Upper lobe of right lung (tissue), 1 donor: ENCODE measurements at regions not wholly inside any gene's neighbourhood (a gene's known extent, or its start where the extent isn't known, plus 50 kb on each side); places are given as distances from the start of the nearest gene placed in this dataset.

Experiments used
- ATAC-seq: fragments of 200-7000 bp; cut with Tn5 transposase; one replicate; pipeline ENCODE4 v1.9.1; 2020; ENCODE audit warnings: mild to moderate bottlenecking, moderate library complexity
- DNase-seq: peaks from one replicate; pipeline ENCODE4 v3.0.0-alpha.2; 2020
- H3K27ac ChIP-seq: fragments of 200-600 bp; one replicate; pipeline ENCODE4 v1.8.0; 2022
- H3K27me3 ChIP-seq: fragments of 200-600 bp; one replicate; pipeline ENCODE4 v1.8.0; 2022; ENCODE audit warnings: mild to moderate bottlenecking
- H3K36me3 ChIP-seq: fragments of 200-600 bp; one replicate; pipeline ENCODE4 v1.8.0; 2022
- H3K4me1 ChIP-seq: fragments of 200-600 bp; one replicate; pipeline ENCODE4 v1.8.0; 2022
- H3K4me3 ChIP-seq: fragments of 200-600 bp; one replicate; pipeline ENCODE4 v1.8.0; 2022; ENCODE audit warnings: mild to moderate bottlenecking
- H3K9me3 ChIP-seq: fragments of 200-600 bp; one replicate; pipeline ENCODE4 v1.8.0; 2022
- CTCF ChIP-seq: fragments of 200-600 bp; IDR thresholded peaks from one replicate; pipeline ENCODE4 v1.8.0; 2022; ENCODE audit warnings: antibody characterized with exemption
- intact Hi-C: fragments of 100-400 bp; cut with DNase I; formaldehyde crosslinking; loops from one replicate; pipeline ENCODE4 v1.11.0; 2022
- donor health status: DM: no; HTN: yes; CAD: no; lungs with severe emphysema.

- Histone ChIP-seq H3K27ac (no peak overlapping the region), H3K4me3 (no peak overlapping the region), H3K36me3 (no peaks in the 10 kb centered on the region), H3K9me3 (no peaks in the 10 kb centered on the region), H3K4me1 (no peaks in the 10 kb centered on the region), H3K27me3 (no peaks in the 10 kb centered on the region)
- intact Hi-C loops, result no loop called here
- ATAC-seq (no peak), DNase-seq (no peak)
- TF ChIP-seq CTCF, result no peak
Measured at GRCh38 chr12:97335115-97335514, 127.5 kb upstream of the RMST start.

GRCh38 chr12:97336900-97337751 is 125.5 kb upstream of the RMST start:
- H3K27ac ChIP-seq, result no peak overlapping the region
- H3K36me3 ChIP-seq, result no peaks in the 10 kb centered on the region
- H3K9me3 ChIP-seq, result no peaks in the 10 kb centered on the region
- no peaks in the 10 kb centered on the region for H3K27me3 ChIP-seq
- no peaks in the 10 kb centered on the region for H3K4me1 ChIP-seq
- intact Hi-C loops, result no loop called here
- H3K4me3 ChIP-seq, result no peak overlapping the region
- no peak for TF ChIP-seq CTCF
- DNase-seq (no peak), ATAC-seq (no peak)

GRCh38 chr12:97342130-97342529 is 120.5 kb upstream of the RMST start:
- ATAC-seq, result no peak
- no peaks in the 10 kb centered on the region for H3K27me3 ChIP-seq
- intact Hi-C loops, result no loop called here
- no peak for TF ChIP-seq CTCF
- H3K9me3 ChIP-seq, result no peaks in the 10 kb centered on the region
- H3K4me1 ChIP-seq, result no peaks in the 10 kb centered on the region
- no peak overlapping the region for H3K27ac ChIP-seq
- H3K36me3 ChIP-seq, result no peaks in the 10 kb centered on the region
- no peak overlapping the region for H3K4me3 ChIP-seq
- no peak for DNase-seq

GRCh38 chr12:97347956-97348355 is 114.6 kb upstream of the RMST start:
- no peaks in the 10 kb centered on the region for H3K36me3 ChIP-seq
- intact Hi-C loops, result no loop called here
- DNase-seq (no peak), ATAC-seq (no peak)
- no peak overlapping the region for H3K4me3 ChIP-seq
- no peaks in the 10 kb centered on the region for H3K27me3 ChIP-seq
- no peak overlapping the region for H3K27ac ChIP-seq
- H3K9me3 ChIP-seq, result no peaks in the 10 kb centered on the region
- TF ChIP-seq CTCF, result no peak
- no peaks in the 10 kb centered on the region for H3K4me1 ChIP-seq

GRCh38 chr12:97358361-97358760 is 104.2 kb upstream of the RMST start:
- DNase-seq (no peak), ATAC-seq (no peak)
- H3K27ac ChIP-seq, result no peak overlapping the region
- no peaks in the 10 kb centered on the region for H3K36me3 ChIP-seq
- H3K27me3 ChIP-seq, result no peaks in the 10 kb centered on the region
- TF ChIP-seq CTCF, result no peak
- intact Hi-C loops, result no loop called here
- H3K4me1 ChIP-seq, result no peaks in the 10 kb centered on the region
- no peak overlapping the region for H3K4me3 ChIP-seq
- H3K9me3 ChIP-seq, result no peaks in the 10 kb centered on the region
